ENCODE measurements at regions not wholly inside any gene's neighbourhood (a gene's known extent, or its start where the extent isn't known, plus 50 kb on each side); places are given as distances from the start of the nearest gene placed in this dataset.

DNA sequence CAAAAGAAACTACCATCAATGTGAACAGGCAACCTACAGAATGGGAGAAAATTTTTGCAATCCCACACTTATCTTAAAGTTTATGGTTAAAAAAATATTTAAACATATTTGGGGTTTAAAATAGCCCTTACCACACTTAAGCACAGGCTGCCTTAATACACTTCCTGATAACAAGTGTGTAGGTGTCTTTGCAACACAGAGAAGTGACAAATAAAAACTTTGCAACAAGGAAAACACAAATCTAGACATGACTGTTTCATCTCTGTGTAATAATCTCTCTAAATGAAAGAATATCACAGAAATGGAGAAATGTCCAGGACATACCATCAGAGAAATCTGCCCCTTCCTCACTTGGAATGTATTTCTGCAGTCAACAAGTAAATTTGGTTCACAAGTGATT, 464.1 kb upstream of the ARHGEF26 start:
- no peak for DNase-seq
- TF ChIP-seq POLR2A (IDR thresholded peaks at IDR 0.05) (no peak), CTCF (IDR thresholded peaks at IDR 0.05) (no peak)

DNA sequence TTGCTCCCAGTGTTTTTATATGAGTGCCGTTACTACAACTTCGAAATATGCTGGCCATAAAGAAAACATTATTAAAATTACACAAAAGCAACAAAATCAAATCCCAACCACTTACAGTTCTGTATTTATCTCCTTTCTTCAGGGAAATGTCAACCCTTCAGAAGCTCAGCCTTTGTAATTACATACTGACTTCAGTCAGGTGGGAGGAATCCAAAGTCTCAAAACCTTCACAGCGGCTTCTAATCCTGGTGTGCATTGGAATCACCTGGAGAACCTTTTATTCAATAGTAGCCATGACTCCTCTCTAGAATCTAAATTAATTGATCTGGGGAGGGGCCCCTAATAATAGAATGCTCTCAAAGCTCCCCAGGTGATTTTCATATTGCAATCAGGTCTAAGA, 463.7 kb upstream of the ARHGEF26 start:
- no peaks in the 10 kb centered on the region for H3K9me3 ChIP-seq
- WGBS, 2 donors = 96% methylated on average over 3 of the region's 3 CpGs
- intact Hi-C loops (cut with DNase I; ENCODE audit: low total_unique reads) = no loop called here
- H3K27ac ChIP-seq = no peak overlapping the region
- no peak for TF ChIP-seq CTCF (IDR thresholded peaks at IDR 0.05)
- no peak for TF ChIP-seq POLR2A (IDR thresholded peaks at IDR 0.05)
- no peak for DNase-seq
- no peaks in the 10 kb centered on the region for H3K27me3 ChIP-seq
- no peaks in the 10 kb centered on the region for H3K36me3 ChIP-seq (ENCODE audit: low read depth, missing control alignments)
- H3K4me1 ChIP-seq = no peaks in the 10 kb centered on the region
- no peak overlapping the region for H3K4me3 ChIP-seq

More for the DNA sequence above, 464.1 kb upstream of the ARHGEF26 start:
- Histone ChIP-seq H3K27me3 (no peaks in the 10 kb centered on the region), H3K9me3 (no peaks in the 10 kb centered on the region), H3K4me3 (no peak overlapping the region), H3K36me3 (ENCODE audit: low read depth, missing control alignments) (no peaks in the 10 kb centered on the region), H3K4me1 (no peaks in the 10 kb centered on the region), H3K27ac (no peak overlapping the region)
- intact Hi-C loops (cut with DNase I; ENCODE audit: low total_unique reads) = no loop called here

DNA sequence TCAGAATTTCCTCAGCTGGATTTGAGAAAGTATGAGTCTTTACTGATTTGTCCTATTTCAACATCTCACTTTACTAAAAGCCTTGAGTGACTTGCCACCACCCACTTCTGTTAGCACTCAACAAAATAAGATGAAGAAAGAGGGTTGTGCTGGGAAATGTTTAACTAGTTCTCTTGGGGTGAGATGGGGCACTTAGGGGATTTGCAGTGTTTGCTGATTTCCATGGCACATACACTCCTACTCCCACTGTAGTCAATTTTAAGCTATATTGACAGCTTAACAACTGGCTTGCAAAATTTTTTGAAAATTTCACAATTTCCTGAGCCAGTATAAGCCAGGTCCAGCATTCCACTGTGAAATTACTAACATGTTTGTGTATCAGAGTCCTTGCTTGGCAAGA, 463.1 kb upstream of the ARHGEF26 start:
- Histone ChIP-seq H3K4me1 (no peaks in the 10 kb centered on the region), H3K27me3 (no peaks in the 10 kb centered on the region), H3K36me3 (ENCODE audit: low read depth, missing control alignments) (no peaks in the 10 kb centered on the region), H3K4me3 (no peak overlapping the region), H3K9me3 (no peaks in the 10 kb centered on the region), H3K27ac (no peak overlapping the region)
- no peak for DNase-seq
- intact Hi-C loops (cut with DNase I; ENCODE audit: low total_unique reads) = no loop called here
- TF ChIP-seq CTCF (IDR thresholded peaks at IDR 0.05) (no peak), POLR2A (IDR thresholded peaks at IDR 0.05) (no peak)

GRCh38 chr3:153666991-153667740, 454.0 kb upstream of the ARHGEF26 start:
- no peak for TF ChIP-seq POLR2A (IDR thresholded peaks at IDR 0.05)
- no peak for TF ChIP-seq CTCF (IDR thresholded peaks at IDR 0.05)
- Histone ChIP-seq H3K36me3 (ENCODE audit: low read depth, missing control alignments) (no peaks in the 10 kb centered on the region), H3K27ac (no peak overlapping the region), H3K9me3 (no peaks in the 10 kb centered on the region), H3K4me1 (no peaks in the 10 kb centered on the region), H3K4me3 (no peak overlapping the region), H3K27me3 (no peaks in the 10 kb centered on the region)
- no peak for DNase-seq
- intact Hi-C loops (cut with DNase I; ENCODE audit: low total_unique reads) = no loop called here
- WGBS, 2 donors = 56 to 69% methylated on average over 7 of the region's 7 CpGs

GRCh38 chr3:153669527-153669926, 451.7 kb upstream of the ARHGEF26 start:
- no peaks in the 10 kb centered on the region for H3K9me3 ChIP-seq
- H3K27me3 ChIP-seq = no peaks in the 10 kb centered on the region
- WGBS, 2 donors = 84 to 90% methylated on average over 3 of the region's 3 CpGs
- TF ChIP-seq CTCF (IDR thresholded peaks at IDR 0.05) (peak in 1 of 3 experiments; percentile 17), POLR2A (IDR thresholded peaks at IDR 0.05) (no peak)
- H3K36me3 ChIP-seq (ENCODE audit: low read depth, missing control alignments) = no peaks in the 10 kb centered on the region
- H3K4me3 ChIP-seq = no peak overlapping the region
- no peak overlapping the region for H3K27ac ChIP-seq
- H3K4me1 ChIP-seq = no peaks in the 10 kb centered on the region
- no peak for DNase-seq
- intact Hi-C loops (cut with DNase I; ENCODE audit: low total_unique reads) = no loop called here

Measured in testis (tissue), 2 donors.